SU-DHL-6 (cell line): ENCODE measurements at regions not wholly inside any gene's neighbourhood (a gene's known extent, or its start where the extent isn't known, plus 50 kb on each side); places are given as distances from the start of the nearest gene placed in this dataset.

Experiments
- H2AFZ ChIP-seq: fragments of 200-600 bp; sonication (generic); 2 replicates; pipeline ENCODE4 v1.6.1; 2014; ENCODE audit warnings: low read depth, mild to moderate bottlenecking, moderate library complexity, mixed read lengths, antibody characterized with exemption, low read length; ENCODE audit not compliant: severe bottlenecking
- H3F3A ChIP-seq: fragments of 200-600 bp; shearing (Covaris generic); 2 replicates; pipeline ENCODE4 v1.6.0; 2016; ENCODE audit warnings: antibody characterized with exemption, mild to moderate bottlenecking; ENCODE audit not compliant: insufficient read depth
- H3K27ac ChIP-seq: fragments of 200-600 bp; sonication (generic); 2 replicates; pipeline ENCODE4 v1.5.1; 2016; ENCODE audit warnings: low read depth, mild to moderate bottlenecking, low read length, moderate library complexity, mixed read lengths
- H3K27me3 ChIP-seq: fragments of 200-600 bp; sonication (generic), shearing (Covaris generic); 2 replicates; pipeline ENCODE4 v1.6.0; 2014; ENCODE audit warnings: mild to moderate bottlenecking, low read length
- H3K36me3 ChIP-seq: fragments of 200-600 bp; sonication (generic); 2 replicates; pipeline ENCODE4 v1.6.1; 2014; ENCODE audit warnings: mild to moderate bottlenecking, low read length, mixed read lengths
- H3K4me2 ChIP-seq: fragments of 300-600, 200-600 bp; shearing (Covaris generic), sonication (generic); 2 replicates; pipeline ENCODE4 v1.6.0; 2014; ENCODE audit warnings: low read length, low read depth, mild to moderate bottlenecking; ENCODE audit not compliant: poor library complexity, severe bottlenecking
- H3K4me3 ChIP-seq: fragments of 200-600 bp; sonication (generic); 2 replicates; pipeline ENCODE4 v1.5.1; 2014; ENCODE audit warnings: antibody characterized with exemption, low read length, mild to moderate bottlenecking, mixed read lengths; ENCODE audit not compliant: insufficient read depth, poor library complexity, severe bottlenecking
- H3K79me2 ChIP-seq: fragments of 200-600 bp; sonication (generic); 2 replicates; pipeline ENCODE4 v1.6.1; 2014; ENCODE audit warnings: mild to moderate bottlenecking, low read length, moderate library complexity; ENCODE audit not compliant: insufficient read depth
- H3K9ac ChIP-seq: fragments of 200-600 bp; sonication (generic); 2 replicates; pipeline ENCODE4 v1.7.0; 2014; ENCODE audit warnings: mild to moderate bottlenecking, low read length
- H3K9me2 ChIP-seq: fragments of 200-600 bp; sonication (generic); replicated peaks from 2 replicates; pipeline ENCODE4 v1.6.1; 2014; ENCODE audit warnings: low read length; ENCODE audit not compliant: insufficient read depth
- H3K9me3 ChIP-seq: fragments of 200-600 bp; sonication (generic); 2 replicates; pipeline ENCODE4 v1.6.1; 2014; ENCODE audit warnings: low read length, mixed read lengths; ENCODE audit not compliant: insufficient read depth
- H4K20me1 ChIP-seq: fragments of 200-600 bp; sonication (generic); 2 replicates; pipeline ENCODE4 v1.6.1; 2014; ENCODE audit warnings: low read depth, mild to moderate bottlenecking, antibody characterized with exemption, low read length, moderate library complexity, mixed read lengths
- EZH2phosphoT487 ChIP-seq: fragments of 200-600 bp; sonication (generic), shearing (Covaris generic); conservative IDR thresholded peaks from 2 replicates; pipeline ENCODE4 v1.6.1; 2018; ENCODE audit warnings: mild to moderate bottlenecking, antibody characterized with exemption, low read length, moderate library complexity, mixed read lengths
- TF ChIP-seq, protein P1 (sequence below): fragments of 200-600 bp; sonication (generic); IDR thresholded peaks from one replicate; pipeline ENCODE4 v1.5.1; 2017; ENCODE audit warnings: antibody characterized with exemption, mild to moderate bottlenecking, low read length, moderate library complexity; ENCODE audit not compliant: insufficient read depth, poor library complexity, severe bottlenecking

DNA sequence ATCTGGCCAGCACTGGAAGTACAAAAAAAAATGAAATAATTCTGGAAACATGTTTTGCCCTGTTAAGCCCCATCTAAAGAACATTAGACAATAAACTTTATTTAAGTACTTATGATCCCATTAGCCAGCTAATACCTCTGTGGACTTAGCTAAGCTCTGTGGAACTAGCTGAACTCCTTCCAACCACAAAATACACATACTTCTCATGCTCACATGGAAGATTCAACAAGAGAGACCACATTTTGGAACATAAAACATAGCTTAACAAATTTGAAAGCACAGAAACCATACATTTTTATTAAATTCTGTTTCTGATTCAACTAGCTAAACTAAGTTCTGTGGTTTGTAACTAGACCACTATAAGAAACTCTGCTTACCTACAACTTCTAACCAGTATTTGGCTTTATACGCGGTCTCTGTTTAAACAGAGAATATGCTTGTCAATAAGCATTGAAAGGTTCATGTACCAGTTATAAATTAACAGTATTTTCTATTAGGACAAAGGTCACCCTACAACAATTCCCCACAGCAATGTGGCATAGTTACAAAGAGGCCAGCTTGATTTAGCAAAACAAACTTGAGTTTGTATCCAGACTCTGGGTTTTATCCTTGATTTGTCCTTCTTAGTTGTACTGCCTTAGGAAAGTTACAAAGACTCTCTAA, 300.1 kb downstream of the C12orf50 start:
- H3K79me2 ChIP-seq: no peaks in the 10 kb centered on the region
- TF ChIP-seq, protein P1, sequence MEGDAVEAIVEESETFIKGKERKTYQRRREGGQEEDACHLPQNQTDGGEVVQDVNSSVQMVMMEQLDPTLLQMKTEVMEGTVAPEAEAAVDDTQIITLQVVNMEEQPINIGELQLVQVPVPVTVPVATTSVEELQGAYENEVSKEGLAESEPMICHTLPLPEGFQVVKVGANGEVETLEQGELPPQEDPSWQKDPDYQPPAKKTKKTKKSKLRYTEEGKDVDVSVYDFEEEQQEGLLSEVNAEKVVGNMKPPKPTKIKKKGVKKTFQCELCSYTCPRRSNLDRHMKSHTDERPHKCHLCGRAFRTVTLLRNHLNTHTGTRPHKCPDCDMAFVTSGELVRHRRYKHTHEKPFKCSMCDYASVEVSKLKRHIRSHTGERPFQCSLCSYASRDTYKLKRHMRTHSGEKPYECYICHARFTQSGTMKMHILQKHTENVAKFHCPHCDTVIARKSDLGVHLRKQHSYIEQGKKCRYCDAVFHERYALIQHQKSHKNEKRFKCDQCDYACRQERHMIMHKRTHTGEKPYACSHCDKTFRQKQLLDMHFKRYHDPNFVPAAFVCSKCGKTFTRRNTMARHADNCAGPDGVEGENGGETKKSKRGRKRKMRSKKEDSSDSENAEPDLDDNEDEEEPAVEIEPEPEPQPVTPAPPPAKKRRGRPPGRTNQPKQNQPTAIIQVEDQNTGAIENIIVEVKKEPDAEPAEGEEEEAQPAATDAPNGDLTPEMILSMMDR: no peak
- no peaks in the 10 kb centered on the region for H3F3A ChIP-seq
- H3K4me3 ChIP-seq: no peak overlapping the region
- no peak overlapping the region for H3K4me2 ChIP-seq
- H3K9ac ChIP-seq: no peak overlapping the region
- H3K36me3 ChIP-seq: no peaks in the 10 kb centered on the region
- no peak overlapping the region for H2AFZ ChIP-seq
- H3K9me3 ChIP-seq: no peaks in the 10 kb centered on the region
- no peaks in the 10 kb centered on the region for H3K27me3 ChIP-seq
- no peaks in the 10 kb centered on the region for H4K20me1 ChIP-seq
- no peaks in the 10 kb centered on the region for H3K9me2 ChIP-seq
- H3K27ac ChIP-seq: no peak overlapping the region

DNA sequence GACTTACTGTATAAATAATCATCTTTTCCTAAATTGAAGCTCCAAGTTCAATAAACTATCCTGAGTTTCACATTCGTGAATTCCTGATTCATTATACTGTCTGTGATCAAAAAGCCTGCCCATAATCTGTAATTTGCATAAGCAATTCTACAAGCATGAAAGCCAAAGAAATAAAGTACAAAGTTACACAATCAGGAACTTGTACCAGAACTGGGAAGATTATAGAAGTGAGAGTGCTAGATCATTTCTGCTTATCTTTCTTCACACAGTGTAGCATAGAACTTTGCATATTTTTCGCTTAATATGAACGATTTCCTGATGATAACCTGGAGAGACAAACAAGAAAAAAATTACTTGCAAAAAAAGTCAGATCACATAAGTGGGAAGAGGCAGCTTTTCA, 308.2 kb downstream of the C12orf50 start:
- H3K27me3 ChIP-seq: no peaks in the 10 kb centered on the region
- TF ChIP-seq EZH2phosphoT487: no peak
- TF ChIP-seq, protein P1: no peak
- no peaks in the 10 kb centered on the region for H3K36me3 ChIP-seq
- no peaks in the 10 kb centered on the region; the same call in 1 of the 2 replicates for H3K9me3 ChIP-seq
- H3K4me3 ChIP-seq: no peak overlapping the region
- no peaks in the 10 kb centered on the region for H3K79me2 ChIP-seq
- H2AFZ ChIP-seq: no peak overlapping the region
- no peaks in the 10 kb centered on the region for H3K9me2 ChIP-seq
- H3K4me2 ChIP-seq: no peak overlapping the region
- H3K9ac ChIP-seq: no peak overlapping the region
- H4K20me1 ChIP-seq: no peaks in the 10 kb centered on the region
- no peaks in the 10 kb centered on the region for H3F3A ChIP-seq
- no peak overlapping the region for H3K27ac ChIP-seq

DNA sequence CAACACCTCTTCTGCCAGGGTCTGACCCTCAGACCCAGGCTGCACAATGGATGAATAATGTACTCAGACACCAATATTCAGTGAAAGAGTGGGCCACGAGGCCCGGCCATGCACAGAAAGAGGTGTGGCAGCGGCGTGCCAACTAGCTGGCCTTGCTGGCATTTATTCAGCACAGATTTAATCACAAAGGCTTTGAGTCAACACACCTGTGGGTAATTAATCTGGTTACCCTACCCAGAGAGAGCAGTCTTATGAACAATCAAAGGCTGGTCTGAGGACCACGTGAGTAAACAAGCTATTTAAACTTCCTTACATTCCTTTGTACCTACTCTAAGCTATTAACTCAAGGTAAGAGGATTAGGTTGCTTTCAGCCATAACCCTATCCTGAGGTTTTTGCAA, 324.8 kb downstream of the C12orf50 start:
- Histone ChIP-seq H3K9me2 (no peaks in the 10 kb centered on the region), H3K27me3 (no peaks in the 10 kb centered on the region), H2AFZ (no peak overlapping the region), H3K4me3 (no peak overlapping the region), H4K20me1 (no peaks in the 10 kb centered on the region), H3K27ac (no peak overlapping the region), H3K9me3 (no peaks in the 10 kb centered on the region), H3K4me2 (no peak overlapping the region), H3K9ac (no peak overlapping the region), H3K36me3 (no peaks in the 10 kb centered on the region), H3K79me2 (no peaks in the 10 kb centered on the region), H3F3A (no peaks in the 10 kb centered on the region)
- TF ChIP-seq EZH2phosphoT487: no peak

DNA sequence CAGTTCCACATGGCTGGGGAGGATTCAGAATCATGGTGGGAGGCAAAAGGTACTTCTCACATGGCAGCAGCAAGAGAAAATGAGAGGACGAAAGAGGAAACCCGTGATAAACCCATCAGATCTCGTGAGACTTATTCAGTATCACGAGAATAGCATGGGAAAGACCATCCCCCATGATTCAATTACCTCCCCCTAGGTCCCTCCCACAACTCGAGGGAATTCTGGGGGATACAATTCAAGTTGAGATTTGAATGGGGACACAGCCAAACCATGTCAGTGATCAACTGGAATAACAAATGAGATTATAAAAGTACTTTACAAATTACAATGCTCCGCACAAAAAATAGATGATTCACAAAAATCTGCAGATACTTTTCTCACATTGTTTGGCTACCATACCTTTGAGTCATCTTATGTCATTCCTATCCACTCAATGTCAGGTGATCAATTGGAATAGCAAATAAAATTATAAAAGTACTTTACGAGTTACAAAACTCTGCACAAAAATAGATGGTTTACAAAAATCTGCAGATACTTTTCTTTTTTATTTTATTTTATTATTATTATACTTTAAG, 338.9 kb downstream of the C12orf50 start:
- no peak for TF ChIP-seq EZH2phosphoT487
- TF ChIP-seq, protein P1: no peak
- H4K20me1 ChIP-seq: no peaks in the 10 kb centered on the region
- no peaks in the 10 kb centered on the region for H3F3A ChIP-seq
- no peaks in the 10 kb centered on the region for H3K9me2 ChIP-seq
- H3K27ac ChIP-seq: no peak overlapping the region
- no peaks in the 10 kb centered on the region for H3K79me2 ChIP-seq
- H2AFZ ChIP-seq: no peak overlapping the region
- H3K4me3 ChIP-seq: no peak overlapping the region
- H3K9ac ChIP-seq: no peak overlapping the region
- H3K4me2 ChIP-seq: no peak overlapping the region
- H3K36me3 ChIP-seq: no peaks in the 10 kb centered on the region
- no peaks in the 10 kb centered on the region for H3K9me3 ChIP-seq
- H3K27me3 ChIP-seq: no peaks in the 10 kb centered on the region
